Occipital lobe (tissue), 1 donor: ENCODE measurements at regions not wholly inside any gene's neighbourhood (a gene's known extent, or its start where the extent isn't known, plus 50 kb on each side); places are given as distances from the start of the nearest gene placed in this dataset.
"Not testable (repeated sequence)": the region's sequence is repeated elsewhere in the genome, so short reads cannot be mapped to it uniquely, and the experiment has no call there.

Source experiments
- DNase-seq: peaks from one replicate; lab custom pipeline; 2025; lab: John Stamatoyannopoulos, UW

GRCh38 chr18:47728921-47729320 lies 201.5 kb downstream of the SMAD2 start:
- DNase-seq: no peak

DNA sequence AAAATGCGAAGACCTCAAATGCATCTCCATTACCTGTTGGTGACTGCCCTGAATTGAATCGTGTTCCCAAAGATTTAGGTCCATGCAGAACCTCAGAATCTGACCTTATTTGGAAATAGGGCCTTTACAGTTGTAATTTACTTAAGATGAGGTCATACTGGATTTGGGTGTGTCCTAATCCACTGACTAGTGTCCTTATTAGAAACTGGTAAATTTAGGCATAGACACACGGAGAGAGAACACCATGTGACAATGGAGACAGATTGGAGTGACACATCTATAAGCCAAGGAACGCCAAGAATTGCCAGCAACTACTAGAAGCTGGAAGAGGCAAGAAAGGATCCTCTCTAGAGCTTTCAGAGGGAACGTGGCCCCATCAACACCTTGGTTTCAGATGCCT lies 203.1 kb downstream of the SMAD2 start:
- no peak for DNase-seq

GRCh38 chr18:47726550-47726949 lies 203.9 kb downstream of the SMAD2 start:
- DNase-seq: no peak

- DNase-seq: no peak
Observed at GRCh38 chr18:47725656-47726055, 204.8 kb downstream of the SMAD2 start.

GRCh38 chr18:47724186-47724975 lies 206.1 kb downstream of the SMAD2 start:
- DNase-seq: no peak

GRCh38 chr18:47721876-47722275 lies 208.6 kb downstream of the SMAD2 start:
- DNase-seq: no peak

- DNase-seq: no peak
Observed at GRCh38 chr18:47720741-47721140, 209.7 kb downstream of the SMAD2 start.

- no peak for DNase-seq
Observed at GRCh38 chr18:47719096-47719780, 211.2 kb downstream of the SMAD2 start.

DNA sequence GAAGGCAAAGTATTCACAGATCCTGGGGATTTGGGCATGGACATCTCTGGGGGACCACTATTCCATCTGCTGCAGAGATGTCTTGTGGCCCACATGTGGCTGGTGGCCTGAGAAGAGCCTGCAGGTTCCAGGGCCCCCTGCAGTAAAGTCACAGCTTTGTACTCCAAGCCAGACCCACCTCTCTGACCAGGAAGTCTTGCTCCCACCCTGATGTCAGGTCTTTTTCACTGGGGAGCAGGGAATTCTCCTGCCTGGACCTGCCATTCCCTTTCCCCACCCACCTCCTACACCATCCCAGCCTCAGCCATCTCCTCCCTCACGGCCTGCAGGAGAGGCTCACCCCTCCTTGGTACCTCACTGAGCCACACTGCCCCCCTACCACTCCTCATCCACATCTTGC lies 211.8 kb downstream of the SMAD2 start:
- no peak for DNase-seq

DNA sequence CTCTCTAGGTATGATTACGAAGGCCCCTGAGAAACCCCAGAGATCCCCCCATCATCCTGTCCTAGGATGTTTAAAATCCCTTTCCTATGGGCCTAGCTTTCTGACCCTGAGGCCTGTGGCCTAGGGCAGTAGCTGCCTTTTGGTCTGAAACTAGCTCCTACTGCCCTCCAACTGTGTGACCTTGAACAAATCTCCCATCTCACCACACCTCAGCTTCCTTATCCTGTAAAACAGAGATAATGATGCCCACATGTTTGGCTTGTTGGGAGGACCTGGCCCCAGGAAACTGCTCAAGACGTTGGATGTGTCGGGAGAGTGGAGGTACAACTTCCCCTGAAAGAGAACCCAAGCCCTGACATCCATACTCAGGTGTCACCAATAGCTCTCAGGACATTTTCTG lies 213.2 kb downstream of the SMAD2 start:
- no peak for DNase-seq

DNA sequence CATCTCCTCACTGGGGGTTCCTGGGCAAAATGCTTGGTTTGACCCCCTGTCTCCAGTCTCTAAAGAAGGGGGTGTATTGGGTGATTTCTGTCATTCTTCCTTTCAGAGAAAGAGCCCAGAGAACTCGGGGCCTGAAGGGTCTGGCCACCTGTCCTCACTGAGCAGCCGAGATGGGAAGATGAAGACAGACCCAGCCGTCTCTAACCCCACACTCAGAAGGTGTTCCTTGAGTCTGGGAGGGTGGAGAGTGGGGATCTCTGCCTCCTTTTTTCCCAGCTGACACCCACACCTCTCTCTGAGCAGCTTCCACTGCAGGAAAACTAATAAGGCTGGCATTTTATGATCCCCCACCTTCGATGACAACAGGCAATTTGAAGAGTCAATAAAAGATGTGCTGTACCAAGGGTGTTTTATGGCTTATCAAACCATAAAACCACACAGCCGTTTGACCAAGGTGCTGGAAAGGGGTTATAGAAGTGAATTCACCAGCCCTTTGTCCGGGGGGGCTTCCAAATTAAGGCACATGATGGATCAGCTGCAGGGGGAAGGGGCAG lies 213.8 kb downstream of the SMAD2 start:
- no peak for DNase-seq

DNA sequence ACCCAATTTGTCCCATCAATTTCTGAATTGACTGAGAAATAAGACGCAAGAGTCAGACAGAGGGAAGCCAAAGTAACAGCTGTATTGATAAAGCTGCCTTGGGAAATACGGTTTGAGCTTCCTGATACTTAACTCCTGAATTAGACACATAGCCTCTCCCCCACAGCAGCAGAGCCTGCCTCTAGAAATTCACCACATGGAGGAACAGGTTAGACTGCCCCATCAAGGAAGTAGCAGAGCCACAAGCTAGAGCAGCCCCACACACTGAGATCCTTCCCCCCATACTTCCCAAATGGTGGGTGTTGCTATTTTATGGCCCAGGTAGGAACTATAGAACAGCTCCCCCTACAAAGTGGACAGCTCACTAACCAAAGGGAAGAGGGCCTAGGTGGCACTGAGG lies 220.0 kb downstream of the SMAD2 start:
- DNase-seq: no peak

GRCh38 chr18:47709556-47709955 lies 220.9 kb downstream of the SMAD2 start:
- no peak for DNase-seq

DNA sequence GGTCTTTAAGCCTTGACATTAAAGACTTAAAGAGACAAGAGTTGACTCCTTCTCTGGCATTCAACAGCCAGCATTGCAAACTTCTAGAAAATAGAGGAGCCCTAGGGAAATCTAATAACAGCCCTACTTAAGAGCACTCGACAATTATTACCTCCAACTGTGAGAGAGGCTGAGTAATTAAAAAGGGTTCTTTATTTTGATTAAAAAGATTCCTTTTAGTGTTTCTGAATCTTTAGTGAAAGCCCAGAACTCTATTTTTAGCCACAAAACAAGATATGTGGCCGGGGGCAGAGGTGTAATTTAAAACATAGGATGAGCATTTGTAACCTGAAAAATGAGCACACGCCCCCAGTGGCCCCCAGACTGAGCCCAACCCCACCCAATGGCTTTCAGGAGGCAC lies 222.3 kb downstream of the SMAD2 start:
- DNase-seq: no peak

DNA sequence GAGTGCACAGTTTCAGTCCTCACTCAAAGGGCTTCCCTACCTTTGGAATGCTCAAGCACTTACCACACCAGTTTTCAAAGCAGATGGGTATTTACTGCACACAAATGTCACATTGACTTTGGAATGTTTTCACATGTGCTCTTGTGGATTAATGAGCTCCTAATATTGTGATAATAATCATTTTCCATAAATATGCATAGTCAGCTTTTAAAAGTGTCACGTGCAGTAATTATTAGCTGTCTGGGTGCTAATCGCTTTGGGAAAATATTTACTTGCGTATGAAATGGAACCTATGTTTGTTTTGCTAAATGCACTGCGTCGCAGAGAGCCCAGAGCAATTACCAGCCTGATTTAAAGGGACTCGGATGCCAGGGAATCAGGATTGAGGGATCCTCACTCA lies 229.3 kb downstream of the SMAD2 start:
- no peak for DNase-seq

DNA sequence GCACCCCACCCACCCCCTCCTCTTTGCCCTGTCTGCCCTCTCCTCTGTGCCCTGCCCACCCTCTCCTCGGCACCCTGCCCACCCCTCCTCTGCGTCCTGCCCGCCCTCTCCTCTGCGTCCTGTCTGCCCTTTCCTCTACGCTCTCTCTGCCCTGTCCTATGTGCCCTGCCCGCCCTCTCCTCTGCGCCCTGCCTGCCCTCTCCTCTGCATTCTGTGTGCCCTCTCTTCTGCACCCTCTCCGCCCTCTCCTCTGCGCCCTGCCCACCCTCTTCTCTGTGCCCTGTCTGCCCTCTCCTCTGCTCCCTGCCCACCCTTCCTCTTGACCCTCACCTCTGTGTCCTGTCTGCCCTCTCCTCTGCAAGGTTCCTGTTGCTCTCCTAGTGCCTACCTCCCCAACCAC lies 233.6 kb downstream of the SMAD2 start:
- no peak for DNase-seq

GRCh38 chr18:47691611-47692010 lies 238.8 kb downstream of the SMAD2 start:
- no peak for DNase-seq

DNA sequence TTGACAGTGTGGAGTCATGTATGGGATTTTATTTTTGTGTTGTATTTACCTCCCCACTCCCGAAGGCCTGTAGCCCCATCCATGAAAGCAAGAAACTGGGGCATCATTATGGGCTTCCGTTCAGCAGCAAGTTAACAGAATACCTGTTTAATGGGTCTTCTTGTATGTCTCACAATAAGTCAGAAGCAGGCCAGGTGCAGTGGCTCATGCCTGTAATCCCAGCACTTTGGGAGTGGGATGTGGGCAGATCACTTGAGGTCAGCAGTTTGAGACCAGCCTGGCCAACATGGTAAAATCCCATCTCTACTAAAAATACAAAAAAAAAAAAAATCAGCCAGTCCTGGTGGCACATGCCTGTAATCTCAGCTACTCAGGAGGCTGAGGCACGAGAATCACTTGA lies 239.7 kb downstream of the SMAD2 start:
- DNase-seq: not testable (repeated sequence)

DNA sequence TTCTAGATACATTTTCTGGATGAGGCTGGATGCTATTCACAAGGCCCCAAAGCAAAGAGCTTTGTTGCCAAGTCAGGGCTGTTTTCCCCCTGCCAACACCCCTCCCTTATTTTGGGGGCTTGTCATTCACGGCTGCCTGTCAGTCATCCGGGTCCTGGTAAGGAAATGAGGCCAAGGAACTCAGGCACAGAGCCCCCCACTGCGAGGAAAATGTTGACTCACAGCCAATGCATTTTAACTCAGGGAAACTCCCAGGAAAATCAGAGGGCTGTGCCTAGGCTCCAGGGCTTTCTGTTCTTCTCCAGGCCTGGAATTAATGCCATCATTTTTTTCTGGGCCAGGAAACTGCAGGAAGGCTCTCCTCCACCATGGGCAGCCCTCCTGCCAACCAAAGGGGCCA lies 241.1 kb downstream of the SMAD2 start:
- no peak for DNase-seq

DNA sequence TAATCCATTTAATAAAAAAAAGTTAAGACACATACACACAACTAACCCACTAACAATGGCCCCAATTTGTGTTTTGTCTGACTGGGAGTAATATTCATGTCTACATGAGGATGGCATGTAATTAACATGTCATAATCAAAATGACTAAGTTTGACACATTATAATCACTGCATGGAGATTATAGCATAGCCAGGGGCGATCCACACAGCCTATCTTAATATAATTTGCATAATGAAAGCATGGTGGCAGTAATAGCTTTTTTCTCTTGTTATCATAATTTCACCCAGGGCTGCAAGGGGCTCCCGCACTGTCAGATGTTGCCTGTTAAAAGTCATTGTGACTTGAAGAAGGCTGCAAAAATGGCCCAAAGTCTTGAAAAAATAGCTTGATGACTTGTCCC lies 243.7 kb downstream of the SMAD2 start:
- DNase-seq: no peak

- DNase-seq: no peak
Observed at GRCh38 chr18:47683774-47684173, 246.7 kb downstream of the SMAD2 start.

DNA sequence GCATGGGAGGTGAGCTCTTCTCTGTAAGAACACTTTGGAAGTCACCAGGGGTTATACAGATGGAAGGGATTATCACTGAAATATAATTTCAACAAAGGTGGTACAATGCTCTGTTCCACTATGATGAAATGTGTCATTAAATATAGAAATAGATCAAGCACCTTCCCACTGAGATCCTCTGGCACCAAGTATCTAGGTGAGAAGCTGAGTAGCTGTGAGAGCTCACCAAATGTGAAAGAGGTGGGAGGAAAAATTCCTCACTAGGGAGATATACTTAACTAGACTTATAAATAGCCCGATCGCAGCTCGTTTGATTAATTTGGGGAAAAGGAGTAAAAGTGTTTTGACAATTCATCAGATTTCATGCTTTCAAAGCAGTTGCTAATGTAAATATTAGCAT lies 247.6 kb downstream of the SMAD2 start:
- no peak for DNase-seq

GRCh38 chr18:47680488-47680887 lies 250.0 kb downstream of the SMAD2 start:
- DNase-seq: no peak
